Endothelial cell of umbilical vein (primary cell): ENCODE measurements at regions not wholly inside any gene's neighbourhood (a gene's known extent, or its start where the extent isn't known, plus 50 kb on each side); places are given as distances from the start of the nearest gene placed in this dataset.

ENCODE experiments used
- BruUV-seq: library from RNA; stranded (reverse); fragments of 400-500 nt; replicated peaks from 2 replicates; lab custom pipeline; 2021; lab: Mats Ljungman, UMichigan
- CTCF ChIA-PET: fragments of 300-600, 350-600 bp; sonication (Branson Sonifier 250); formaldehyde crosslinking; loops from one replicate; lab custom pipeline; 2021; ENCODE audit warnings: antibody characterized with exemption, inconsistent platforms; lab: Charles Lee
- POLR2A ChIA-PET: fragments of 300-600, 350-600 bp; sonication (Branson Sonifier 250); formaldehyde crosslinking; loops from one replicate; lab custom pipeline; 2021; ENCODE audit warnings: antibody characterized with exemption, inconsistent platforms; lab: Charles Lee
- DNase-seq: peaks from one replicate; pipeline ENCODE4 v3.0.0-alpha.2; 2011; ENCODE audit warnings: low read depth, low spot score
- FAIRE-seq: peaks from 2 replicates; lab custom pipeline; 2011; peaks lifted over from hg19 to GRCh38; lab: Jason Lieb, UNC
- H2AFZ ChIP-seq: 2 replicates; pipeline ENCODE4 v1.6.0; 2012; ENCODE audit warnings: low read depth, low read length, control low read depth, inconsistent platforms
- H3K27ac ChIP-seq: 2 replicates; pipeline ENCODE4 v1.5.1; 2011; ENCODE audit warnings: low read depth, mild to moderate bottlenecking, control low read depth, low read length, moderate library complexity; ENCODE audit not compliant: insufficient read depth
- H3K27me3 ChIP-seq, 2 experiments: 2 replicates each; pipeline versions ENCODE4 v1.6.0 to v1.6.1; 2011; ENCODE audit warnings: low read length in 2 of 2, mixed read lengths in 1 of 2; ENCODE audit not compliant: control insufficient read depth in 2 of 2, insufficient read depth in 2 of 2
- H3K36me3 ChIP-seq, 2 experiments: 2 replicates in 1 of 2; 3 replicates in 1 of 2; pipeline ENCODE4 v1.5.1; 2011; ENCODE audit warnings: low read length in 2 of 2, mild to moderate bottlenecking in 1 of 2, moderate library complexity in 1 of 2; ENCODE audit not compliant: control insufficient read depth in 2 of 2, insufficient read depth in 2 of 2; ENCODE audit errors: extremely low read depth in 1 of 2
- H3K4me1 ChIP-seq: 3 replicates; pipeline ENCODE4 v1.5.1; 2011; ENCODE audit warnings: mild to moderate bottlenecking, low read length; ENCODE audit not compliant: control insufficient read depth, insufficient read depth; ENCODE audit errors: extremely low read depth
- H3K4me2 ChIP-seq: 2 replicates; pipeline ENCODE4 v1.6.1; 2011; ENCODE audit warnings: low read length, control low read depth, mixed read lengths; ENCODE audit not compliant: insufficient read depth
- H3K4me3 ChIP-seq, 3 experiments: fragments of 200-600 bp in 1 of 3; sonication (generic), shearing (Covaris generic) in 1 of 3; replicated peaks in 1 of 3; 2 replicates each; pipeline ENCODE4 v1.5.1; 2011 to 2016; ENCODE audit warnings: control low read depth in 3 of 3, low read length in 3 of 3, mild to moderate bottlenecking in 2 of 3, inconsistent platforms in 1 of 3, low read depth in 1 of 3, moderate library complexity in 1 of 3; ENCODE audit not compliant: insufficient read depth in 1 of 3
- H3K79me2 ChIP-seq: 2 replicates; pipeline ENCODE4 v1.6.0; 2012; ENCODE audit warnings: low read length, inconsistent platforms; ENCODE audit not compliant: control insufficient read depth, insufficient read depth
- H3K9ac ChIP-seq: replicated peaks from 2 replicates; pipeline ENCODE3; 2011; ENCODE audit warnings: low read length, control low read depth; ENCODE audit not compliant: insufficient read depth; ENCODE audit errors: extremely low read depth
- H3K9me1 ChIP-seq: replicated peaks from 3 replicates; pipeline ENCODE4 v1.6.0; 2011; ENCODE audit warnings: mild to moderate bottlenecking, low read length; ENCODE audit not compliant: control insufficient read depth, insufficient read depth; ENCODE audit errors: extremely low read depth
- H3K9me3 ChIP-seq: replicated peaks from 2 replicates; pipeline ENCODE4 v1.5.1; 2012; ENCODE audit warnings: low read length, inconsistent platforms; ENCODE audit not compliant: control insufficient read depth, insufficient read depth
- H4K20me1 ChIP-seq: replicated peaks from 2 replicates; pipeline ENCODE3; 2011; ENCODE audit warnings: mild to moderate bottlenecking, low read length; ENCODE audit not compliant: control insufficient read depth, insufficient read depth; ENCODE audit errors: extremely low read depth
- EZH2 ChIP-seq: IDR thresholded peaks from 2 replicates; pipeline ENCODE4 v1.6.1; 2012; ENCODE audit warnings: borderline replicate concordance, low read depth, mild to moderate bottlenecking, moderate library complexity, low read length, inconsistent platforms; ENCODE audit not compliant: severe bottlenecking
- FOS ChIP-seq: IDR thresholded peaks from 2 replicates; pipeline ENCODE4 v1.6.1; 2011; ENCODE audit warnings: mild to moderate bottlenecking, low read length, moderate library complexity, borderline replicate concordance; ENCODE audit not compliant: insufficient read depth
- GATA2 ChIP-seq: IDR thresholded peaks from 2 replicates; pipeline ENCODE4 v1.7.0; 2011; ENCODE audit warnings: low read depth, mild to moderate bottlenecking, moderate library complexity, mixed read lengths, low read length; ENCODE audit not compliant: insufficient read length, insufficient read depth
- JUN ChIP-seq: IDR thresholded peaks from 2 replicates; pipeline ENCODE4 v1.6.1; 2011; ENCODE audit warnings: borderline replicate concordance, low read depth; ENCODE audit not compliant: insufficient read length, insufficient read depth
- MAX ChIP-seq: IDR thresholded peaks from 2 replicates; pipeline ENCODE4 v1.6.1; 2011; ENCODE audit not compliant: insufficient read depth, insufficient read length
- MYC ChIP-seq: IDR thresholded peaks from one replicate; pipeline ENCODE4 v1.6.1; 2011; ENCODE audit warnings: mild to moderate bottlenecking, low read depth, low read length
- POLR2A ChIP-seq: IDR thresholded peaks from 2 replicates; pipeline ENCODE4 v1.6.1; 2012; ENCODE audit warnings: low read depth, mild to moderate bottlenecking, control low read depth, low read length
- POLR2AphosphoS5 ChIP-seq: IDR thresholded peaks from 2 replicates; pipeline ENCODE4 v1.6.1; 2012; ENCODE audit warnings: low read depth, mild to moderate bottlenecking, control low read depth, low read length, moderate library complexity; ENCODE audit not compliant: insufficient read depth
- dilution Hi-C: fragments of 300-500 bp; cut with MboI; formaldehyde crosslinking; loops from one replicate; pipeline ENCODE4 v1.15.0; 2019; ENCODE audit warnings: low sequenced_read_pairs; ENCODE audit not compliant: extremely low pct_ligation_motif_present
- intact Hi-C: fragments of 100-400 bp; cut with micrococcal nuclease; formaldehyde crosslinking; loops from one replicate; pipeline ENCODE4 v1.10.0; 2022
- TF ChIP-seq, protein P1 (sequence below), 2 donors: IDR thresholded peaks; 1 replicate in 1 of 2; 2 replicates in 1 of 2; pipeline ENCODE4 v1.5.1; 2011; ENCODE audit warnings: low read length in 2 of 2, mild to moderate bottlenecking in 2 of 2, moderate library complexity in 2 of 2, control low read depth in 1 of 2, inconsistent platforms in 1 of 2, low read depth in 1 of 2; ENCODE audit not compliant: insufficient read depth in 1 of 2; ENCODE audit errors: extremely low read depth in 1 of 2

DNA sequence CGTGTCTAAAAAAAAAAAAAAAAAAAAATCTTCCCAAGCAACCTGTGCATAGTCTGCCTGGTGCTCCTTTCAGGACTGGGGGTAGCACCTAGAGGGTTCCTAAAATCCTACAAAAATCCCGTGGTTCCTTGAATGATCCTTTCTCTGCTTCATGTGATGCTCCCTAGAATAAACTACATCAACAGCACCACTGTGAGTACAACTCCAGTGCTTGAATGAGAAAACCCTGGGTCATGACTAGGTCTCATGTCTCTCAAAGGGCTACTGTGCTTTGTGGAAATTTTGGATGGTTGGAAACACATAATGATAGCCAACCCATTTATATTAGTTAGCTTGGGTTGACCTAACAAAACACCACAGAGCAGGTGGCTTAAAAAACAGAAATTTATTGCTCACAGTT is 243.5 kb downstream of the OPA1 start:
- no peak overlapping the region for H3K4me3 ChIP-seq
- H3K9me1 ChIP-seq: no peaks in the 10 kb centered on the region
- no peak overlapping the region for H3K4me2 ChIP-seq
- no peak overlapping the region for H3K27ac ChIP-seq
- H4K20me1 ChIP-seq: no peaks in the 10 kb centered on the region
- H2AFZ ChIP-seq: no peak overlapping the region
- no peaks in the 10 kb centered on the region for H3K36me3 ChIP-seq
- intact Hi-C loops: no loop called here
- no peak for DNase-seq
- H3K9me3 ChIP-seq: no peaks in the 10 kb centered on the region
- dilution Hi-C loops: no loop called here
- ChIA-PET POLR2A (interaction anchor here (0.8 kb wide), 1 partner anchor 305 kb away, joined by 3 read pairs; no protein-coding TSS in a partner anchor), CTCF (no interaction called here)
- H3K27me3 ChIP-seq: peaks cover 17 to 19% of the 10 kb centered on the region in 2 experiments
- TF ChIP-seq POLR2A: no peak
- no peak for TF ChIP-seq EZH2
- no peak for TF ChIP-seq JUN
- TF ChIP-seq, protein P1, sequence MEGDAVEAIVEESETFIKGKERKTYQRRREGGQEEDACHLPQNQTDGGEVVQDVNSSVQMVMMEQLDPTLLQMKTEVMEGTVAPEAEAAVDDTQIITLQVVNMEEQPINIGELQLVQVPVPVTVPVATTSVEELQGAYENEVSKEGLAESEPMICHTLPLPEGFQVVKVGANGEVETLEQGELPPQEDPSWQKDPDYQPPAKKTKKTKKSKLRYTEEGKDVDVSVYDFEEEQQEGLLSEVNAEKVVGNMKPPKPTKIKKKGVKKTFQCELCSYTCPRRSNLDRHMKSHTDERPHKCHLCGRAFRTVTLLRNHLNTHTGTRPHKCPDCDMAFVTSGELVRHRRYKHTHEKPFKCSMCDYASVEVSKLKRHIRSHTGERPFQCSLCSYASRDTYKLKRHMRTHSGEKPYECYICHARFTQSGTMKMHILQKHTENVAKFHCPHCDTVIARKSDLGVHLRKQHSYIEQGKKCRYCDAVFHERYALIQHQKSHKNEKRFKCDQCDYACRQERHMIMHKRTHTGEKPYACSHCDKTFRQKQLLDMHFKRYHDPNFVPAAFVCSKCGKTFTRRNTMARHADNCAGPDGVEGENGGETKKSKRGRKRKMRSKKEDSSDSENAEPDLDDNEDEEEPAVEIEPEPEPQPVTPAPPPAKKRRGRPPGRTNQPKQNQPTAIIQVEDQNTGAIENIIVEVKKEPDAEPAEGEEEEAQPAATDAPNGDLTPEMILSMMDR (IDR thresholded peaks at IDR 0.05; ENCODE audit: extremely low read depth in 1 of 2, insufficient read depth in 1 of 2, low read depth in 1 of 2, low read length in 2 of 2): no peak
- TF ChIP-seq POLR2AphosphoS5: no peak
- TF ChIP-seq GATA2: no peak
- TF ChIP-seq FOS: no peak
- no peak for TF ChIP-seq MAX
- no peak for TF ChIP-seq MYC
- no peaks in the 10 kb centered on the region for H3K4me1 ChIP-seq
- H3K9ac ChIP-seq: no peak overlapping the region
- FAIRE-seq: no peak
- BruUV-seq: no TSS peak
- H3K79me2 ChIP-seq: no peaks in the 10 kb centered on the region
